HG03039 (cell line): ENCODE measurements at regions not wholly inside any gene's neighbourhood (a gene's known extent, or its start where the extent isn't known, plus 50 kb on each side); places are given as distances from the start of the nearest gene placed in this dataset.

Experiments used
- ATAC-seq: cut with Tn5 transposase; IDR thresholded peaks from one replicate; pipeline ENCODE4 v1.9.1; 2021; ENCODE audit warnings: mild to moderate bottlenecking, moderate library complexity; ENCODE audit not compliant: unreplicated experiment

GRCh38 chr4:57633212-57633859 is 523.2 kb upstream of the IGFBP7 start:
- ATAC-seq, result no peak

- ATAC-seq, result no peak
These were observed 522.4 kb upstream of the IGFBP7 start for GRCh38 chr4:57632564-57632963.

GRCh38 chr4:57631147-57631546 is 521.0 kb upstream of the IGFBP7 start:
- ATAC-seq, result no peak

- ATAC-seq, result no peak
These were observed 517.8 kb upstream of the IGFBP7 start for GRCh38 chr4:57628004-57628403.

- ATAC-seq, result no peak
These were observed 504.2 kb upstream of the IGFBP7 start for GRCh38 chr4:57614257-57614932.

GRCh38 chr4:57612279-57612678 is 502.1 kb upstream of the IGFBP7 start:
- ATAC-seq, result no peak

- no peak for ATAC-seq
These were observed 497.5 kb upstream of the IGFBP7 start for GRCh38 chr4:57607566-57608180.

GRCh38 chr4:57605376-57605775 is 495.2 kb upstream of the IGFBP7 start:
- ATAC-seq, result no peak

- ATAC-seq, result no peak
These were observed 492.0 kb upstream of the IGFBP7 start for GRCh38 chr4:57602141-57602540.

- ATAC-seq, result no peak
These were observed 480.9 kb upstream of the IGFBP7 start for GRCh38 chr4:57591073-57591472.

- ATAC-seq, result no peak
These were observed 478.4 kb upstream of the IGFBP7 start for GRCh38 chr4:57588557-57588956.

GRCh38 chr4:57580710-57581599 is 470.8 kb upstream of the IGFBP7 start:
- no peak for ATAC-seq

- ATAC-seq, result no peak
These were observed 465.2 kb upstream of the IGFBP7 start for GRCh38 chr4:57575426-57575825.

- ATAC-seq, result no peak
These were observed 444.4 kb upstream of the IGFBP7 start for GRCh38 chr4:57554556-57555092.

GRCh38 chr4:57553728-57554127 is 443.5 kb upstream of the IGFBP7 start:
- no peak for ATAC-seq

GRCh38 chr4:57550198-57550597 is 440.0 kb upstream of the IGFBP7 start:
- no peak for ATAC-seq

- no peak for ATAC-seq
These were observed 438.7 kb upstream of the IGFBP7 start for GRCh38 chr4:57548856-57549255.

GRCh38 chr4:57544811-57545654 is 434.8 kb upstream of the IGFBP7 start:
- no peak for ATAC-seq

GRCh38 chr4:57504797-57505530 is 394.8 kb upstream of the IGFBP7 start:
- no peak for ATAC-seq
